GM18867 (cell line): ENCODE measurements at regions not wholly inside any gene's neighbourhood (a gene's known extent, or its start where the extent isn't known, plus 50 kb on each side); places are given as distances from the start of the nearest gene placed in this dataset.

Experiments
- ATAC-seq: cut with Tn5 transposase; IDR thresholded peaks from one replicate; pipeline ENCODE4 v1.9.1; 2021; ENCODE audit warnings: mild to moderate bottlenecking, moderate library complexity; ENCODE audit not compliant: unreplicated experiment

- ATAC-seq, result no peak
Measured at GRCh38 chr10:24104895-24105294, 104.0 kb upstream of the KIAA1217 start.

GRCh38 chr10:24113901-24114300, 95.0 kb upstream of the KIAA1217 start:
- ATAC-seq, result no peak

GRCh38 chr10:24114556-24114955, 94.4 kb upstream of the KIAA1217 start:
- ATAC-seq, result no peak

DNA sequence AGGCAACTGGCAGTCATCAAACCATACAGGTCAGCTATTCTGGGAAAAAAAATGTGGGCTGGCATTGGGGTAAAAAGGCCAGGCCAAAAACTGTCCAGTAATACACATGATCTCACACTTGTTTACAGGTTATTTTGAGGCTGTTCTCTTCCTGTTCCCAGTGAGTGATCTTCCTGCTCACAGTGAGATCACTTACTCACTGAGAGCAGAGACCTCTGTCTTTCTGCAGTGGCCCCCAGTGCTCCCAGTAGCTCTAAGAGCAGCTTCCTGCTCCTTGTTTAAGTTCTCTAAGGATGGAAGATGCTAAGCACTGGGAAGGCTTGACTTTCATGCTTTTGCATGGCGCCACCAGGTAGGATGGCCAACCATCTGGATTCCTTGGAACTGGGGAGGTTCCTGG, 93.5 kb upstream of the KIAA1217 start:
- no peak for ATAC-seq

GRCh38 chr10:24118246-24118645, 90.7 kb upstream of the KIAA1217 start:
- ATAC-seq, result no peak

DNA sequence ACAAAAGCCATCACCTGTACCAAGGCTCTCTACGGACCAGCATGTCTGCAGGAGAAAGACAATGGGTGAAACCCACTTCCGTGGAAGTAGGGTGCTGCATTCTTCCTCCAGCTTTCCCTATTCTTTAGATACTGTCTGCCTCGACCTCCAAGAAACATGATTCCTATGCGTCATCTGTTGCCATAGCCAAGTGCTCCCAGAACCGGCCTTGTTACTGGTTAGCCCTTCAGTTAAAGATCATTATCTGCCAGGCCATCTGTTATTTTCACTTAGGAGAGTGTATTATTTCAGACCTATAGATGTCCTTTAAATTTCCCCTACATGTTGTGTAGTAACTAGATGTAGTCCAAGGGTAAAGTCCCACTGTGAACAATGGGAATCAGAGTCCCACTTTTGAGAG, 89.0 kb upstream of the KIAA1217 start:
- ATAC-seq, result no peak

DNA sequence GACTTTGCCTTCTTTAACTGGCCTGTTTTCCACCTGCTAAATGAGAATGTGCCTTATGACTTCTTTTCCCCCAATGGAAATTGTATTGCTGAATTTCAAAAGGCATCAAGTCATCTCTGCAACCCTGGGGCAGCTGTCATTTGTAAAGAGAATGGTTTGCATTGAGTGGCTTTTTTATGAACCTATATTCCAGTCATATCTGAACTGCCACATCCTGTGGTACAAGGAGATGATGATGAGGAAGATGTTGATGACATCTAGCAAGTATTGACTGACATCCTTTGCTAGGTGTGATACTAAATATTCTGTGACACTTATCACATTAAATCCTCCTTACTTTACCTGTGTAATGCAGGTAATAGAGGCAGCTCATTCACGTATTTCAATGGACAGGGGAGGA, 88.3 kb upstream of the KIAA1217 start:
- no peak for ATAC-seq

GRCh38 chr10:24127516-24127915, 81.4 kb upstream of the KIAA1217 start:
- ATAC-seq, result no peak

GRCh38 chr10:24128066-24128730, 80.7 kb upstream of the KIAA1217 start:
- ATAC-seq, result no peak

DNA sequence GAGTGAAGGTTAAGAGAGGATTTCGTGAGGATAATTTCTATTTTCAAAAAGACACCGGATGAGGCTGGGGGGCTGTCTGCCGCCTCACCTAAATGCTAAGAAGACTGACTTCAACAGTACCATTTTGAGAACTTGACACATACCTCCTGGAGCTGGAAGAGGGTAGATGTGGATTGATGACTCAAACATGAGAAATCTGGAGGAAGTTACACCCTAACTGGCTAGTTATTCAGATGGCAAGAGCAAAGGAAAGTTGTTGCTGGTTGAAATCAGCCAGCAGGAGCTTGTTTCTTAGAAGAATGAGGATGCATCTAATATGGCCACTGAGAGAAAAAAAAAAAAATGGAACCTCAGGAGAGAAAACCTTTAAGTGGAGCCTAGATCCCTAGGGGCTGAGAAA, 76.2 kb upstream of the KIAA1217 start:
- no peak for ATAC-seq

GRCh38 chr10:24133835-24134234, 75.1 kb upstream of the KIAA1217 start:
- ATAC-seq, result no peak

DNA sequence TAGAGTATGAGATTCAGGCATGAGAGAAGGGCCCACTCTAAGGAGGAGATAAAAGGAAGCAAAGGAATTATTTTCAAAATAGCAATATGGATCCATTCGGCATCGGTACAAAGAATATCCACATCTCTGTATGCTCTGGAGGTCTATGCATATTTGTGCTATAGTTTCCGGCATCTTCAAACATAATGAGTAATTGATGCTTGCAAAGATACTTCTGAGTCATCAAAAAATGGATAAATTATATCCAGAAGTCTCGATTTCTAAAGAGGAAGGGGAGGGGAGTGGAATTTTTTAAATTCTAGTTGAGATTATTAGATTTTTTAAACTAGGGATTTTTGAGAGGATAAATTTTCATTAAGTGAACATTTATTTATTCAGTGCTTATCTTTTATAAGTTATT, 72.9 kb upstream of the KIAA1217 start:
- no peak for ATAC-seq

- no peak for ATAC-seq
Measured at GRCh38 chr10:24147321-24147720, 61.6 kb upstream of the KIAA1217 start.

- ATAC-seq, result no peak
Measured at GRCh38 chr10:24149640-24150039, 59.3 kb upstream of the KIAA1217 start.

- no peak for ATAC-seq
Measured at GRCh38 chr10:24150853-24151252, 58.1 kb upstream of the KIAA1217 start.

DNA sequence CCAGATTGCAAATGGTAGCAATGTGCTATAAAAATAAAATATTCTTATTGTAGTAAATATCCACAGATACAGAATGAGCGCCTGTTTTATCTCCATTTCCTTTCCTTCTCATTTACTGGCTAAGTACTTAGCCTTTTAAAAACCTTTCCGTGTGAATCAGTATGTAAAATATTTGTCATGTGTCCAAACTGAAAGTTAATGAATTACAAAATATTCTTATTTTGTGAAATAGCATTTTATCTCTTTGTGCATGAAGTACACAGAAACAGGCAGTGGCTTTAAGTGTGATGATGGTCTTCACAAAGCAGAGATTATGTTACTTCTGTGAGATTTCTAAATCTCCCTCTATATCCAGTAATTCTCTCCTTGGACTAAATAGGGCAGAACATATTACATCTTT, 56.7 kb upstream of the KIAA1217 start:
- no peak for ATAC-seq

- ATAC-seq, result no peak
Measured at GRCh38 chr10:24153031-24153430, 55.9 kb upstream of the KIAA1217 start.

DNA sequence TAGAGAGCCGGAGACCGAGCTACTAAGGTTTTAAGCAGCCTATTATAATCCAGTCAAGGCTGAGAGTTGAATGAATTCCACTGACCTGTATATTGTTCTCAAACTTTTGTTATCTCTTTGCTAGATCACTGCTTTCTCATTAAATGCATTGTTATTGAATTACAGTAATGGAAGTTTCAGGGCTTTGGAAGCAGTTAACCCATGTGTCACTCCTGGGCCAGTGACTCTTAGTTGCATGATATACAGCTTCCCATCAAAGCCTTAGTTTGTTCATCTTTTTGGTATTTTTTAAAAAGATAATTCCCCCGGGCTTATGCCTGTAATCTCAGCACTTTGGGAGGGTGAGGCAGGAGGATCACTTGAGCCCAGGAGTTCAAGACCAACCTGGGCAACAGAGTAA, 55.4 kb upstream of the KIAA1217 start:
- ATAC-seq, result no peak

- no peak for ATAC-seq
Measured at GRCh38 chr10:24156686-24157085, 52.3 kb upstream of the KIAA1217 start.

GRCh38 chr10:24157567-24157966, 51.4 kb upstream of the KIAA1217 start:
- ATAC-seq, result no peak
